ENCODE measurements at regions not wholly inside any gene's neighbourhood (a gene's known extent, or its start where the extent isn't known, plus 50 kb on each side); places are given as distances from the start of the nearest gene placed in this dataset.

DNA sequence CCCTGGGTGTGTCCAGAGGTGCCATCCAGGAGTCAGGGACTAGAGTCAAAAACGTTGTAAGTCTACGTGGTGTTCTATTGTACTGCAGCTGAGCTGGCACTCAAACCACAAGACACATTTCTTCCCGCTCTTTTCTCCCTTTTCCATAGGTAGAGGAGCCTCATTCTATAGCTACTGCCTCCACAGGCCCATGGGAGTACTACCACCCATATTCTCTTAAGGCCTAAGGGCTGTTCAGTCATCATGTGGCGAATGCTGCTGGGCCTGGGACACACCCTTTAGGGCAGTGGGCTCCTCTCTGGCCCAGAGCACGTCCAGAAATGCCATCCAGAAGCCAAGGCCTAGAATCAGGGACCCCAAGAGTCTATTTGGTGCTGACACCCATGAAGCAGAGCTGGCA is 1271.7 kb downstream of the CNTNAP5 start:
- H3K27ac ChIP-seq, result no peak overlapping the region
- TF ChIP-seq, protein P1, sequence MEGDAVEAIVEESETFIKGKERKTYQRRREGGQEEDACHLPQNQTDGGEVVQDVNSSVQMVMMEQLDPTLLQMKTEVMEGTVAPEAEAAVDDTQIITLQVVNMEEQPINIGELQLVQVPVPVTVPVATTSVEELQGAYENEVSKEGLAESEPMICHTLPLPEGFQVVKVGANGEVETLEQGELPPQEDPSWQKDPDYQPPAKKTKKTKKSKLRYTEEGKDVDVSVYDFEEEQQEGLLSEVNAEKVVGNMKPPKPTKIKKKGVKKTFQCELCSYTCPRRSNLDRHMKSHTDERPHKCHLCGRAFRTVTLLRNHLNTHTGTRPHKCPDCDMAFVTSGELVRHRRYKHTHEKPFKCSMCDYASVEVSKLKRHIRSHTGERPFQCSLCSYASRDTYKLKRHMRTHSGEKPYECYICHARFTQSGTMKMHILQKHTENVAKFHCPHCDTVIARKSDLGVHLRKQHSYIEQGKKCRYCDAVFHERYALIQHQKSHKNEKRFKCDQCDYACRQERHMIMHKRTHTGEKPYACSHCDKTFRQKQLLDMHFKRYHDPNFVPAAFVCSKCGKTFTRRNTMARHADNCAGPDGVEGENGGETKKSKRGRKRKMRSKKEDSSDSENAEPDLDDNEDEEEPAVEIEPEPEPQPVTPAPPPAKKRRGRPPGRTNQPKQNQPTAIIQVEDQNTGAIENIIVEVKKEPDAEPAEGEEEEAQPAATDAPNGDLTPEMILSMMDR (IDR thresholded peaks at IDR 0.05), result no peak
- no peak for TF ChIP-seq ZFX (IDR thresholded peaks at IDR 0.05; ENCODE audit: borderline replicate concordance)

DNA sequence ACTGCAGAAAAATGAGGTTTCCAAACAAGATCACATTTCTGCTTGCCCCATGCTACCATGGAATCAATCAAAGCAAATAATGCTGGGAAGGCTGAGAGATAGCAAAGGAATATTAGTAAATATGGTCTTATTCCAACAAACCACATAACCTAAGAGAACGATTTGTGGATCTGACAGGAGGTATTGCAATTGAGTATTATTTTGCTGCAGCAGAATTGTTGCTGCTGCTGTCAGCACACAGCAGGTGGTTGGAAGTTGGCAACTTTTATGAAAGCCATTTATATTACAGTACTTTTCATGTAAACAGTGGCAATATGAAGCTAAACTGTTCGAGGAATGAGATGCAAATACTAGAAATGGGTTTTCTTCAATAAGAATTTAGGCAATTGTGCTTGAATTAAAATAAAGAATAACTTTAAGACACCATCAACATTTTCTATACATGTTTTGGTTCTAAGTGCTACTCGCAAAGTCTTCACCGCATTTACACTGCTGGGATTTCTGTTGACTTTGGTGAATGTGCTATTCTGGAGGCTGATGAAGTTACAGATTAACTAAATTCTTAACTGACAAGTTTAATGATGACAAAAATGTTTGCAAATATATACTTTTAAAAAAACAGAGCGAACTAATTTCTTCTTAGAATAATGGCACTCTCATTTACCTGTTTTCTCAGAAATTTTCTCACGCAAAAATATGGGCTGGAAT is 1285.7 kb downstream of the CNTNAP5 start:
- peak overlapping the region; percentile 59 for H3K27ac ChIP-seq
- TF ChIP-seq, protein P1 (IDR thresholded peaks at IDR 0.05), result no peak

DNA sequence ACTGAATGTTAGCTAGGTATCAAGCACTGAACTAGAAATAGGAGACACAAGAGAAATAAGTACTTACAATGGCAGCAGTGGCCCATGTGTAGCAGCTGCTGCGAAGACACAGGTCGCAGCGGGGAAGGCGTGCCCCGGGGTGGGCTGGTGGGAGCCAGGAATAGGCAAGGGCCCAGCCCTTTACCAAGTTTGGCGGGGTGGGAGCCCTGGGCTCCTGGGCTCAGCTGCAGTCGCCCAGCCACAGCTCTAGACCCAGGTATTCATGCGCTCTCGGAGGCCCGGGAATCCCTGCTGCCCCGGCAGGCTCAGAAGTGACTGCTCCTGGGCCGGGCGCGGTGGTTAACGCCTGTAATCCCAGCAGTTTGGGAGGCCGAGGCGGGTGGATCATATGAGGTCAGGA is 1287.3 kb downstream of the CNTNAP5 start:
- TF ChIP-seq, protein P1 (IDR thresholded peaks at IDR 0.05), result no peak
- TF ChIP-seq ZFX (IDR thresholded peaks at IDR 0.05; ENCODE audit: borderline replicate concordance), result no peak
- H3K27ac ChIP-seq, result no peak overlapping the region

DNA sequence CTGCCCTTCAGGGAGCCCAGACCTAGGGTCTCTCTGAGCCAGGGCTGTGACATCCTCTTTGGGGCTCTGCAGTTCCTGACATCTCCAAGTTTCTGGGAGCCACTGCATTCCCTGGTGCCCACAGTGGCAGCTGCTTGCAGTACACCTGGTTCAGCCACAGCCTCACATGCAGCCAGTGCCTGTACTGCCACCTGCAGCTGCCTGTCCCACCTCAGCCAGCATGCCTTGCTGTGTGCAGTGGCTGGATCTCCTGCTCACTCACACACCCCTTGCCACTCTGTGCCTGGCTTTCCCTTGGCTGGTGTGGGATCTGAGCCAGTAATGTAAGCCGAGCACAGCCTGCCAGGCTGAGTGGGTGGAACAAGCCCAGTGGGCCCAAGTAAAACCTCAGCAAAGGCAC is 1288.7 kb downstream of the CNTNAP5 start:
- TF ChIP-seq, protein P1 (IDR thresholded peaks at IDR 0.05), result no peak
- TF ChIP-seq ZFX (IDR thresholded peaks at IDR 0.05; ENCODE audit: borderline replicate concordance), result no peak
- H3K27ac ChIP-seq, result no peak overlapping the region

DNA sequence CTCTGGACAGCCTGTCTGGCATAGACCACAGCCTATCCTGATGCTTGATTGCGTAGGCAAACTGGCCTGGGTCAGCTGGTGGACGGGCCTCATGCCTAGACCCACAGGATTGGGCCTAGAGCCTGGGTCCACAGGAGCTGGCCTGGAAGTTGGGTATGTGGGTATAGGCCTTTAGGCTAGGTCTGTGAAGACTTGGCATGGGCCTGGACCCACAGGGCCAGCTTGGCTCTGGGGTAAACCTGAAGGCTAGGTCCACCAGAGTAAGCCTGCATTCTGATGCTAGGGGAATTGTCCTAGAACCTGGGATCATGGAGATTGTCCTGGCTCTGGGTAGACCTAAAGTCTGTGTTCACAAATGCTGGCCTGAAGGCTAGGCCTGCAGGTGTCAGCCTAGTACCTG is 1293.7 kb downstream of the CNTNAP5 start:
- TF ChIP-seq ZFX (IDR thresholded peaks at IDR 0.05; ENCODE audit: borderline replicate concordance), result no peak
- TF ChIP-seq, protein P1 (IDR thresholded peaks at IDR 0.05), result no peak
- no peak overlapping the region for H3K27ac ChIP-seq

DNA sequence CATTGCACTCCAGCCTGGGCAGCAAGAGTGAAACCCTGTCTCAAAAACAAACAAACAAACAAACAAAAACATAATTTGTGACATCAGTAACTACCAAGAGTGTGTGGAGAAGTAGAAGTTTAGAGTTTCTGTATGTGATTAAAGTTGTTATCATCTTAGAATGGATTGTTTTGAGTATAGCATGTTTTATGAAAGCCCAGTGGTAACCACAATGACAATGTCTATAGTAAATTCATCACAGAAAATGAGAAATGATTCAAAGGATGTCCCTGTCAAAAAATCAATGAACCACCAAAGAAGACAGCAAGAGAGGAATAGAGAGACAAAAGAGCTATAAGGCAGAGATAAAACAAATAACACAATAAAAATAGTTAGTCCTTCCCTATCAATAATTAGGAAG is 1299.2 kb downstream of the CNTNAP5 start:
- no peak for TF ChIP-seq ZFX (IDR thresholded peaks at IDR 0.05; ENCODE audit: borderline replicate concordance)
- TF ChIP-seq, protein P1 (IDR thresholded peaks at IDR 0.05), result no peak
- H3K27ac ChIP-seq, result no peak overlapping the region

DNA sequence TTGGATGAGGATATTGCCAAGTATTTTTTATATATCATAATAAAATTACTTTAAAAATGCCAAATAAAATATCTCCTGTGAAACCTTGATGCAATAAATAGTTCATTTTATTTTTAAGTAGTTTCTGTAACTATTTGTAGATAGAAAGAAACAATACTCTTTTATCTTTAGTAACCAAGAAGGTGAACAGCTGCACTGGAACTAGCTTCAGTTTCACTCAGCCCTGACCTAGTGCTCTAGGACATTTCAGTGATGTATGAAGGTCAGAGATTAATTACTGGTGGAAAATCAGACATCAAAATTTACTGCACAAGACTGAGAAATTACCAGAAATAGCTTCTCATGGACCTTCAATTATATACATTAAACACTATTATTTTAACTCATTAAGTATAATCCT is 1305.0 kb downstream of the CNTNAP5 start:
- no peak for TF ChIP-seq ZFX (IDR thresholded peaks at IDR 0.05; ENCODE audit: borderline replicate concordance)
- TF ChIP-seq, protein P1 (IDR thresholded peaks at IDR 0.05), result no peak
- no peak overlapping the region for H3K27ac ChIP-seq

All from 22Rv1 (cell line).